ENCODE measurements at regions not wholly inside any gene's neighbourhood (a gene's known extent, or its start where the extent isn't known, plus 50 kb on each side); places are given as distances from the start of the nearest gene placed in this dataset.
"Not testable (repeated sequence)": the region's sequence is repeated elsewhere in the genome, so short reads cannot be mapped to it uniquely, and the experiment has no call there.

DNA sequence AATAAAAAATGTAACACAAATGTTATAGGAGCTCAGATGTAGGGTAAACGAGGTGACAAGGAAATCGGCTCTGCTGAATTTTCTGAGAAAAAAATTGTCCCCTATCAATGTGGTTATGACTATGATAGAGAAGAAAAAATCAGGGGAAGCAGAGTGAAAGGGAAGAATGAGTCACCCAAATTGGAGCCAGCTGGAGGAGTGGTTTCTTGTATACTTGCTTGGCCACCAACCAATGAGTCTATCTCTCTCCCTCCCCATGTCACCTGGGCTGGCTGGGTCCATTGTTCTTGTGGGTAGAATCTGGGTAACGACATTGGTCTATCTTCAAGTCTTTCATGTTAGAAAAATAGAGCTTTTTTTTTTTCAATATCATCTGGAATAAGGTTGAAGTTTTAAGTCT is 196.6 kb upstream of the FLRT2 start:
- no peak for DNase-seq

DNA sequence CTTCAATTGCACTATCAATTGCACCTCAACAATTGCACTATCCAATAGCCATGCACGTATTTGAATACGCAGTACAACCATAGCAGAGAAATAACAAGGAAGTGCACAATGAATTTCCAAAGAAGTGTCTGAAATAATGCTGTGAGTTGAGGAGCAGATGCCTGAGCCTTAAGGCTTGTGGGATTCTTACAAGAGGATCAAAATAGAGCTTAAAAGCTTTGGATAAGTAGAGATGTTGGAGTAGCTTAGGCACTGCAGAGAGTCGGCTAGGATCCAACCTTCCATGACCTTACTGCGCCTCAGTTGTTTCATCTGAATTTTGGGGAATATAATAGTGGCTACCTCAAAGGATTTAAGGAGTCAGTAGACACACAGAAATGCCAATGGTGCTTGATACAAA is 196.1 kb upstream of the FLRT2 start:
- no peak for DNase-seq

DNA sequence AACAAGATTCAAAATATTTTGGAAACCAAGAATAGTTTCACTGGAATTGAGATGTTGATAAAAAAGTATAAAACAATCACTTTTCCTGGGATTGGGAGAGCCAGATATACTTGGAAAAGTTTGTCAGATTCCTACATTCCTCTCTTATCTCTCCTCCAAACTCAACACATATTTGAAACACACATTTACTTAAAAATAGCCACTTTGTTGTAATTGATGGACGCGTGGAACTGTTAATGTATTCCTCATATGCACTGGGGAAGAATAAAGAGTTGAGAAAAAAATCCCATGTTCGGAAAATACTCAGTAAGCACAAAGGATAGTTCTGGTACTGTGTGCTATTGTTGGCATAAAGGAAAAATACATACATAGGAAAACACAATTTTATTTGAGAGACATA is 195.6 kb upstream of the FLRT2 start:
- no peak for DNase-seq

DNA sequence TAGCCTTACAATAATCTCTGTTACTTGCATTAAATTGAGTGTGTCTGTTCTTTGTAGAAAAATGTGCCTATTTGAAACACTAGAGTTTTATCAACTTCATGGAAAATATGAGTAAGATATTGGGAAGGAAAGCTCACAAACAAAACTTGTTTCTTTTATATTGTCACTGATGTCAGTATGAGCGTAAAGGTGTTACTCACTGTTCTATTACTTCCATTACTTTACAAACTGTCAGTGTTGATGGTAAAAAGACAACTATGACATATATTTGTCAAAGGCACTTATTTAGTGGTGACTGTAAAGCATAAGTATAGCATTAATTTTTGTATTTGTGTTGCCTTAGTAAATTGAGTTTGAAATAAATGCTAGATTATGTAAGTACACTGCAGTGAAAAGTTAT is 193.7 kb upstream of the FLRT2 start:
- DNase-seq: no peak

DNA sequence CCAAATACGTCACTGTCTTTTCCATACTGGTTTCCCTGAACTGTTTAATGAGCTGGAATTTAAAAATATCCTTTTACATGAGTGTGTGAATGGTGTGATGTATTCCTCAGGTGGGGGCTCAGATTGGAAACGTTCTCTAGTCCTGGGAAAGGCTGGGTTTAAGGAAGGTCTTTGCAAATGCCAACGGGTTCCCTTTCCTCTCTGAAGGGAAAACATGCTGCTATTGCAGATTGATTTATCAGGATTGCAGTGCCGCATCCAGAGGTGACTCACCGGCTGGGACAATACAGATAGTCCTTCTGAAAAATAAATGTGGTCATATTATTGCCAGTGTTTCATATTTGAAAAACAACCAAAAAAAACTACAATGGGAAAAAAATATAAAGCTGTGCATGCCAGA is 193.1 kb upstream of the FLRT2 start:
- no peak for DNase-seq

DNA sequence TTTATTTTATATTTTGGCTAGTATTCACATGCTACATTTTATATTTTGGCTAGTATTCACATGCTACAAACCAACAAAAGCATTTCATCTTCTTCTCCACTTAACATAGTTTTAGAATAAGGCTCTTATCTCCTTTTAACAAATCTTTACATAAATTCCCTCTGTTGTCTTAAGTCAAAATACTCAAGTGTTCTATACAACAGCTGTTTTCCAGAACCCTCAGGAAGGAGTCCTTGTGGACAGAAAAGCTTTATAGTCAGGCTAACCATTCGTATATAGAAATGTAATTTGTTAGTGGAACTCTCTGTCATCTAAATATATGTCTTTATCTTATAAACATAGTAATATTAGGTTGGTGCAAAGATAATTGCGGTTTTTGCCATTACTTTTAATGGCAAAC is 191.0 kb upstream of the FLRT2 start:
- no peak for DNase-seq

GRCh38 chr14:85342858-85343607 is 186.9 kb upstream of the FLRT2 start:
- no peak for DNase-seq

DNA sequence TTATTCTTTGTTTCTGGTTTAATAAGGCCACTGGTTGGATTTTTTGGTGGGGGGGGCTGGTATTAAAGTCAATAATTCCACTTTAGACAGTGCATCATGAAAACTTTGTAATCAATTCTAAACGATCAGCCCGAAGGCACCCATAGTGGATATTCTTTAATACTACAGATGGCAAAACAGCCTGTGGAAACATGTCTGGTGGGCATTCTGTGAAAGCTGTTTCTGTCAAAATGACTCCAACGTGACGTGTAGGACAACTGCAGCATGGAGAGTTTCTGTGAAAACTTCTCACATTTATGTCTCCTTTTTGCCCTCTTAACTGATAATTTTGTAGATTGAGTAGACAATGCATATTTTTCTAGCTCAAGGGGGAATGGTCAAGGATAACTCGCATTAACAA is 185.8 kb upstream of the FLRT2 start:
- DNase-seq: no peak

- DNase-seq: no peak
Measured at GRCh38 chr14:85344847-85345570, 184.9 kb upstream of the FLRT2 start.

- no peak for DNase-seq
Measured at GRCh38 chr14:85350667-85351066, 179.3 kb upstream of the FLRT2 start.

DNA sequence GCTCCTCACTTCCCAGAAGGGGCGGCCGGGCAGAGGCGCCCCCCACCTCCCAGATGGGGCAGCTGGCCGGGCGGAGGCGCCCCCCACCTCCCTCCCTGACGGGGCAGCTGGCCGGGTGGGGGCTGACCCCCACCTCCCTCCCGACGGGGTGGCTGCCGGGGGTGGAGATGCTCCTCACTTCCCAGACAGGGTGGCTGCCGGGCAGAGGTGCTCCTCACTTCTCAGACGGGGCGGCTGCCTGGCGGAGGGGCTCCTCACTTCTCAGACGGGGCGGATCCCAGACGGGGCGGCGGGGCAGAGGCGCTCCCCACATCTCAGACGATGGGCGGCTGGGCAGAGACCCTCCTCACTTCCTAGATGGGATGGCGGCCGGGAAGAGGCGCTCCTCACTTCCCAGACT is 177.4 kb upstream of the FLRT2 start:
- not testable (repeated sequence) for DNase-seq

DNA sequence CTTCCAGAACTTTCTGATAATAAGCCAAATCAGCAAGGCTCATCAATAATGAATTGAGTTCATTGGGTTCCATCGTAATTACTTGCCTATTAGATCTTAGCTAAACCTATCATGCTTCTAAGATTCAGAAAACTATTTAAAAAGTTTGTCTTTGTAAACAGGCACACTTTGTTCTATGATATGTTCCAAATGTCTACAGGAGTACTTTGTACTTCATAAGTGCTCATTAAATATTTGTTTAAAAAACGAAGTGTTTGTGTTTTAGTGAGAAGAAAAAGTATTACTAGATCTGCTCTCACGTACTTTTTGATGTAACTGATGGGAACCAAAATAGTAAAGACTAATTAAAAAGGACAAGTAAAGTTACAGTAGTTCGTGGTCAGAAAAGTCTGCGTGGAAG is 172.8 kb upstream of the FLRT2 start:
- DNase-seq: no peak

DNA sequence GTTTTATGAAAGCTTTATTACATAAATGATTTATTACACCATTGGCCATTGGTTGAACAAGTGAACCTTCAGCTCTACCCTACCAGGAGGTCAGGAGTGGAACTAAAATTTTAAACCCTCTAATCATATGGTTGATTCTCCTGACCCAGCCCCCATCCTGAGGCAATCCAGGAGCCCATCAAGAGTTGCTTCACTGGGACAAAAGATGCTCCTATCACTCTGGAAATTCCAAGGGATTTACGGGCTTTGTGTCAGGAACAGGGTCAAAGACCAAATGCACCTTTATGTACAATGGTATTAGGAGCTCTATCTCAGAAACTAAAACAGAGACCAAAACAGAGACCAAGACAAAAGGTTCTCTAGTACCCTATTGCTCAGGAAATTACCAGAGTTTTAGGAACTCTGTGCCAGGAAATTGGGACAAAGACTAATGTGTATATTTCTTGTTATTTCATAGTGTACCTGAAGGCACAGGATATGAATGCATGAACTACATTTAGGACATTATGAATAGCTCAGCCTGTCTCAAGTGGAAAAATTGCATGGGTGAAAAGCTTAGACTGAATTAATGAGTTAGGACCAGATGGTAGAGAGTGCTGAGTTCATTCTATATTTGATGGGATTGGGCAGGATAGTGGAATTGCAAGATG is 171.7 kb upstream of the FLRT2 start:
- no peak for DNase-seq

- DNase-seq: no peak
Measured at GRCh38 chr14:85359505-85359904, 170.4 kb upstream of the FLRT2 start.

DNA sequence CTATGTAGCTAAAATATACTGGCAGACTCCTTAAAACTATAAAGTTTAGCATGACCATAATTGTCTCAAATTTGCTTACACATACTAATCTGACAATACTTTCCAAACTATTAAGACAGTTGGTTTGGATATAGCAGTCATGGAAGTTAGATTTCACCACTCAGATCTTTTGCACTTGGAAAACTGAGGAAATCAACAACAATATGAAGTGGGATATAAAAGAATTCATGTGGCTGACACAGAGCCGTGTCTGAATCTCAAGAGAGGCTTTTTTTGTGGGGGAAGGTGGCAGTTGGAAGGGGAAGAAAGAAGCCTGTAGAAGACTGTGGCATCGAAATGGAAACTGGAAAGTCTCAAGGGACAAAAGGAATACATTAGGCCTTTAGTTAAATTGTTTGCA is 166.6 kb upstream of the FLRT2 start:
- DNase-seq: no peak

GRCh38 chr14:85366226-85366625 is 163.7 kb upstream of the FLRT2 start:
- DNase-seq: no peak

GRCh38 chr14:85380881-85381280 is 149.1 kb upstream of the FLRT2 start:
- no peak for DNase-seq

- DNase-seq: no peak
Measured at GRCh38 chr14:85382341-85382740, 147.6 kb upstream of the FLRT2 start.

GRCh38 chr14:85387181-85387580 is 142.8 kb upstream of the FLRT2 start:
- DNase-seq: no peak

DNA sequence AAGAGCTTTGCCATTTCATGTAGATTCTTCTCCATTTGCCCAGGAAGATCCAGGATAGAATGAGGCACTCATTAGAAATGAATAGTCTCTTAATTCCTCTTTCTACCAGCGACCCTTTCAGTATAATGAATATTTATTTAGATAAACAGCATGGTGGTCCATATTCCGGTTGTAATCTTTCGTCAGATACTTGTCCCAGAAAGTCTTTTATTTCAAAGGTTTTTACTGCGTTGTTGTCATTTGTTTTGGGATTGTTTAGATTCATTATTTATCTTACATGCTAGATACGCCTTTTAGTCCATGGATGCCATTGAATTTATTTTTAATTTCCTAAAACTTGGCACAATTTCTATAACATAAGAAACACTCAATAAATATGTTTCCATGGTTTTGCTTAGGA is 139.7 kb upstream of the FLRT2 start:
- DNase-seq: no peak

GRCh38 chr14:85391455-85391854 is 138.5 kb upstream of the FLRT2 start:
- DNase-seq: no peak

GRCh38 chr14:85391892-85392291 is 138.1 kb upstream of the FLRT2 start:
- DNase-seq: no peak

DNA sequence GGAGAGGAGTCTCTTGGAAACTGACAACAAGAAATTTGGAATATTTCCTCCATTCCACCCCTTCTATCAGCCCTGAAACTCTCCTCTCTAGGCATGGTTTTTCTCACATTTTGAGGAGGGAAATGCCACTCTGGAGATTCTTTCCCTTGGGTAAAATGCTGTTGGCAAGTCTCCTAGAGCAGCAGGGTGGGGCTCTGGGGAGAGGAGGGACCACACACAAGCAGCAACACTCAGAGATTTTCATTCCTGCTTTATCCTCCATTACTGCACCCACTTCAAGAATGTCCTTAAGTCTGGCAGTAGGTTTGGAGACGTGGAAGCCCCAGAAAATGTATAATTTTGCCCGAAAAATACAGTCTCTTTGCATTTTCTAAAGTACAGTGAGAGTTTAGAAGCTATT is 130.8 kb upstream of the FLRT2 start:
- DNase-seq: no peak

DNA sequence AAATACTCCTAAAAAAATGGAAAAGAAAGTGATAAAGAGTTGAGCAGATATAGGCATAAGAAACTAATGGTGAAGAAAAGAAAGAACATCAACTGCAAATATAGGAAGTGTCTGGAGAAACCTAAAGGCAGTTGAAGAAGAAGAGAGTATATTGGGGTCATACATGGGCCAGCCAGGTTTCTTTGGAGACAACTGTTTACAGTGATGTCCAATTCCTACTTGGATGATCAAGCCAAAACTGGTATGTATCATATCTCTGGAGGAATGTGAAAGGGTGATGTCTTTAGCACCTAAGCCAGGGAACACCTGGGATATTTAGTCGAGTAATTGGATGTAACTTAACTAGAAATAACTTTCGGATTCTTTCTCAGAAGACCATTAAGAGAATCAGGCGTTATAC is 129.3 kb upstream of the FLRT2 start:
- no peak for DNase-seq
